H54 (cell line): ENCODE measurements at regions not wholly inside any gene's neighbourhood (a gene's known extent, or its start where the extent isn't known, plus 50 kb on each side); places are given as distances from the start of the nearest gene placed in this dataset.
"Not testable (repeated sequence)": the region's sequence is repeated elsewhere in the genome, so short reads cannot be mapped to it uniquely, and the experiment has no call there.

Source experiments
- DNase-seq: peaks from one replicate; pipeline ENCODE4 v3.0.0; 2011; ENCODE audit warnings: low spot score, mixed read lengths; ENCODE audit not compliant: insufficient read length
- FAIRE-seq: peaks from 3 replicates; lab custom pipeline; 2011; peaks lifted over from hg19 to GRCh38; lab: Jason Lieb, UNC
- POLR2A ChIP-seq: IDR thresholded peaks from 2 replicates; pipeline ENCODE4 v1.6.1; 2011; ENCODE audit warnings: low read depth, mild to moderate bottlenecking, low read length

GRCh38 chr4:78660559-78660958 is 109.0 kb downstream of the ANXA3 start:
- DNase-seq, result no peak
- TF ChIP-seq POLR2A, result no peak
- FAIRE-seq, result no peak

- FAIRE-seq, result no peak
- DNase-seq, result no peak
- TF ChIP-seq POLR2A, result no peak
Measured at GRCh38 chr4:78661086-78661690, 109.6 kb downstream of the ANXA3 start.

GRCh38 chr4:78661921-78662521 is 110.5 kb downstream of the ANXA3 start:
- TF ChIP-seq POLR2A, result no peak
- DNase-seq (no peak), FAIRE-seq (no peak)

GRCh38 chr4:78662658-78663057 is 111.1 kb downstream of the ANXA3 start:
- DNase-seq (no peak), FAIRE-seq (no peak)
- TF ChIP-seq POLR2A, result no peak

- DNase-seq, FAIRE-seq: not testable (repeated sequence)
Measured at GRCh38 chr4:78664296-78664695, 111.9 kb upstream of the BMP2K start.

GRCh38 chr4:78665216-78665770 is 110.9 kb upstream of the BMP2K start:
- TF ChIP-seq POLR2A, result no peak
- no peak for FAIRE-seq
- DNase-seq, result no peak

- TF ChIP-seq POLR2A, result no peak
- DNase-seq (no peak), FAIRE-seq (no peak)
Measured at GRCh38 chr4:78666830-78667258, 109.3 kb upstream of the BMP2K start.

- no peak for TF ChIP-seq POLR2A
- FAIRE-seq (no peak), DNase-seq (no peak)
Measured at GRCh38 chr4:78667325-78667724, 108.8 kb upstream of the BMP2K start.

GRCh38 chr4:78667764-78668163 is 108.4 kb upstream of the BMP2K start:
- no peak for DNase-seq
- FAIRE-seq, result no peak
- TF ChIP-seq POLR2A, result no peak

- no peak for TF ChIP-seq POLR2A
- no peak for FAIRE-seq
- no peak for DNase-seq
Measured at GRCh38 chr4:78669453-78669852, 106.7 kb upstream of the BMP2K start.

GRCh38 chr4:78671903-78672815 is 104.0 kb upstream of the BMP2K start:
- TF ChIP-seq POLR2A, result no peak
- DNase-seq (no peak), FAIRE-seq (no peak)

- TF ChIP-seq POLR2A, result no peak
- FAIRE-seq (no peak), DNase-seq (no peak)
Measured at GRCh38 chr4:78673337-78673736, 102.8 kb upstream of the BMP2K start.

GRCh38 chr4:78675325-78675724 is 100.8 kb upstream of the BMP2K start:
- TF ChIP-seq POLR2A, result no peak
- DNase-seq (no peak), FAIRE-seq (no peak)

GRCh38 chr4:78682070-78682469 is 94.1 kb upstream of the BMP2K start:
- FAIRE-seq, result no peak
- DNase-seq, result no peak
- no peak for TF ChIP-seq POLR2A
